WTC11 (cell line): ENCODE measurements at regions not wholly inside any gene's neighbourhood (a gene's known extent, or its start where the extent isn't known, plus 50 kb on each side); places are given as distances from the start of the nearest gene placed in this dataset.

Experiments
- ATF2 ChIP-seq: sonication (generic); formaldehyde crosslinking; IDR thresholded peaks from 2 replicates; pipeline ENCODE4 v1.8.1; 2022; ENCODE audit warnings: low read depth, missing genetic modification reagents, borderline replicate concordance
- CTCF ChIP-seq: fragments of 200-600 bp; IDR thresholded peaks from 2 replicates; pipeline ENCODE4 v1.8.0; 2022; ENCODE audit warnings: antibody characterized with exemption
- ETV6 ChIP-seq: sonication (generic); formaldehyde crosslinking; IDR thresholded peaks from 2 replicates; pipeline ENCODE4 v1.8.1; 2022; ENCODE audit warnings: mild to moderate bottlenecking, missing genetic modification reagents
- IRF2 ChIP-seq: sonication (generic); formaldehyde crosslinking; IDR thresholded peaks from 2 replicates; pipeline ENCODE4 v1.8.0; 2022; ENCODE audit warnings: low read depth, missing genetic modification reagents, borderline replicate concordance
- MXD4 ChIP-seq: fragments of 250-450 bp; sonication (Bioruptor Pico); IDR thresholded peaks from 2 replicates; pipeline ENCODE4 v1.8.0; 2021; ENCODE audit warnings: mild to moderate bottlenecking, moderate library complexity, borderline replicate concordance

DNA sequence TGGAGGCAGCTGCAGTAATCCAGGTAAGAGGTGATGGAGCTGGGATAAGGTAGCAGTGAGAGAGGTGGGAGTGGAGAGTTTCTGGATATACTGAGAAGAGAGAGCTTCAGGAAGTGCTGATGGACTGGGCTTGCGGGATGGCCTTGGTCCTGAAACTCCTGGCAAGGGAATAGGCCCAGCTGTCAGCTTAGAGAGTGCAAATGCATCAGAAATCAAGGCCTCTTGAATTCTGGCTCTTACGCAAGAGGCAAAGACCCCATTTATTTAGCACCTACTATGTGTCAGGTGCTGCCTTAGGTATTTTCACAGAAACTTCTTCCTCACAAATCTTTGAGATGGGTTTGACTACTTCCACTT is 227.2 kb upstream of the MAP3K1 start:
- TF ChIP-seq CTCF: no peak
- TF ChIP-seq ETV6 (CRISPR knock-in tag): no peak
- no peak for TF ChIP-seq ATF2
- no peak for TF ChIP-seq IRF2 (CRISPR knock-in tag)
- TF ChIP-seq MXD4 (CRISPR knock-in tag): no peak
